NT2/D1 (cell line): ENCODE measurements at regions not wholly inside any gene's neighbourhood (a gene's known extent, or its start where the extent isn't known, plus 50 kb on each side); places are given as distances from the start of the nearest gene placed in this dataset.

ENCODE experiments used
- SUZ12 ChIP-seq: IDR thresholded peaks from 2 replicates; pipeline ENCODE4 v1.6.1; 2011; ENCODE audit not compliant: insufficient read length, insufficient read depth; ENCODE audit errors: extremely low read depth
- ZNF274 ChIP-seq: IDR thresholded peaks from 2 replicates; pipeline ENCODE4 v1.6.1; 2011; ENCODE audit warnings: mild to moderate bottlenecking, low read depth, low read length

- TF ChIP-seq ZNF274 (no peak), SUZ12 (no peak)
Observed at GRCh38 chr3:28601291-28601690, 252.7 kb upstream of the AZI2 start.
